GM18511 (cell line): ENCODE measurements at regions not wholly inside any gene's neighbourhood (a gene's known extent, or its start where the extent isn't known, plus 50 kb on each side); places are given as distances from the start of the nearest gene placed in this dataset.

ENCODE experiments used
- ATAC-seq: cut with Tn5 transposase; IDR thresholded peaks from one replicate; pipeline ENCODE4 v1.9.1; 2021; ENCODE audit warnings: mild to moderate bottlenecking, moderate library complexity; ENCODE audit not compliant: unreplicated experiment

DNA sequence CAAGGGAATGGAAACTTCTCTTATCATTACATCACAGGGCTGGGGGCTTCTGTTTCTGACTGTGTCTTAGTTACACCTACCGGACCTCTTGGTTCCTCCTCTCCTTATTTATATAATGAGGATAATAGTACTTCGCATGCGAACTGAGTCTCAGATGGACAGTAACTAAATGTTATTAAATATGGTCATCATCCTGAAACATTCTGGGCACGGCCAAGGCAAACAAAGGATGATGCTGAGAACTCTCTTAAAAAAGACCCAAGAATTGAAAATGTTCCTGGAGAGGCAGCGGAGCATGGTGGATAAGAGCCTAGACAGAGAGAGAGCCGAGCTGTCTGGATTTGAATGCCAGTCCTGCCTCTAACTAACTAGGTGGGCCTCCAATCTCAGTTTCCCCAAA lies 119.8 kb upstream of the SASH1 start:
- no peak for ATAC-seq

- ATAC-seq = no peak
Measured at GRCh38 chr6:148223424-148223842, 119.2 kb upstream of the SASH1 start.

- no peak for ATAC-seq
Measured at GRCh38 chr6:148225871-148226270, 116.8 kb upstream of the SASH1 start.

- ATAC-seq = no peak
Measured at GRCh38 chr6:148226284-148226683, 116.4 kb upstream of the SASH1 start.

DNA sequence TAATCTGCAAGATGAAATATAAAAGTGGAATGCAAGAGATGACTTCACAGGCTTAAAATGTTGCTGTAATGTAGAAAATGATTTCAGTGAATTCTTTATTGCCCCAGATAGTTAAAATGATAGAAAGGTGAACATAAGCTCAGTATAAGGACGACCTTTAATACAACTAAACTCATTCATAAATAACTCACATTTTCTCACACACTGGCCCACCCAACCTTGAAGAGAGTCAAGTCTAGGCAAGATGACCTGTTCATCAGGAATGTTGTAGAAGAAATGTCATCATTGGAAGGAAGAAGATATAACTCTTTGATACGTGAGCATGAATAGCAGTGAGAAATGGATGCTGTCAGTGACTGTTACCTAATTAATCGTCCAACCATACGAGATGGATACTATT lies 111.1 kb upstream of the SASH1 start:
- no peak for ATAC-seq

- ATAC-seq = no peak
Measured at GRCh38 chr6:148235446-148235845, 107.2 kb upstream of the SASH1 start.

- ATAC-seq = no peak
Measured at GRCh38 chr6:148238713-148239112, 103.9 kb upstream of the SASH1 start.

DNA sequence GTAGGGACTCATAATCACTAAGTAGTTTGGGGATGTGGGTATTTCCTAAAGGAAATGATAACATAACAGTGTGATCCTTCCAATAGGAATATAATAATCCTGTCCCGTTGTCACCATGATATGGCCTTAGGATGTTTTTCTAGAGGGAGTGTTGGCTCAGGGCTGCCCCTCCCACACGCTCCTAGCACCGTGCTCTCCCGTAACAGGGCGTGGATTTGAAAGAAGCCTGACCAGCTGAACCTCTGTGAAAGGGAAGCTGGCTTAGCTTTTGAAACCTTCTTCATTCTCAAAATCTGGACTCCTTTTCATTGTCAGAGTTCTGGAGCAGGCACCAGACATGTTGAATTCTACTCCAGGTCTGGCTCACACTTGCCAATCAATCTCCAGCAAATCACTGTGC lies 103.4 kb upstream of the SASH1 start:
- no peak for ATAC-seq

GRCh38 chr6:148239801-148240460 lies 102.7 kb upstream of the SASH1 start:
- ATAC-seq = no peak

GRCh38 chr6:148240461-148240840 lies 102.2 kb upstream of the SASH1 start:
- no peak for ATAC-seq

- no peak for ATAC-seq
Measured at GRCh38 chr6:148240861-148241477, 101.7 kb upstream of the SASH1 start.

GRCh38 chr6:148242180-148242579 lies 100.5 kb upstream of the SASH1 start:
- no peak for ATAC-seq

DNA sequence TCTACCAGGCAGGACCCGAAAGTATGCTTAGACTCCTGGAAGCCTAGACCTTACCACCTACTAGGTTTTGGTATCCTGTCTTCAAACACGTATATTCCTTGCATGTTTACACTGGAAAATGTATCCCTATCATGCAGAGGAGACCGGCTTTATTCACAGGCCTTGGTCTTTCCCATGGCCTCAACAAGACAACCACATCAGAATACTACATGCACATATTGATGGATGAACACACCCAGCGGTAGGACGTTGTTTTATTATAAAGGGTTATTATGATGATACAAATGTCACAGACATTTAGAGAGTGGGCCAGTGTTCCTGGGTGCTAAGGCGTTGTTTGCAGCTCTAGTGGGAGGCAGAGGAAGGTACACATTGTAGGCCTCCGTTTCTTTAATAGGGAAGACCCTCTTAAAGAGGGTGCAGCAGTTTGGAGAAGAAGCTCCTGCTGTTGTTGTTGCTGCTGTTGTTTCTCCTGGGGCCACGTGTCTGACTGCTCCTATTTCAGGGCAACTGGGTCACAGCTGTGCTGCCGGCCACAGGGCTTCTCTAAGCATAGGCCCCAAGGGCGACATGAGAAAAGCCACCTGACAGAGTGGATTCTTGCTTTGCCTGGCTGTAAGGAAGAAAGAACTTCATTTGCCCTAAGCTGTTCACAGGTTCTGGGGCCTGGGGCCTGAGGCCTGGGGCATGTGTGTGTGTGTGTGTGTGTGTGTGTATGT lies 98.3 kb upstream of the SASH1 start:
- no peak for ATAC-seq

DNA sequence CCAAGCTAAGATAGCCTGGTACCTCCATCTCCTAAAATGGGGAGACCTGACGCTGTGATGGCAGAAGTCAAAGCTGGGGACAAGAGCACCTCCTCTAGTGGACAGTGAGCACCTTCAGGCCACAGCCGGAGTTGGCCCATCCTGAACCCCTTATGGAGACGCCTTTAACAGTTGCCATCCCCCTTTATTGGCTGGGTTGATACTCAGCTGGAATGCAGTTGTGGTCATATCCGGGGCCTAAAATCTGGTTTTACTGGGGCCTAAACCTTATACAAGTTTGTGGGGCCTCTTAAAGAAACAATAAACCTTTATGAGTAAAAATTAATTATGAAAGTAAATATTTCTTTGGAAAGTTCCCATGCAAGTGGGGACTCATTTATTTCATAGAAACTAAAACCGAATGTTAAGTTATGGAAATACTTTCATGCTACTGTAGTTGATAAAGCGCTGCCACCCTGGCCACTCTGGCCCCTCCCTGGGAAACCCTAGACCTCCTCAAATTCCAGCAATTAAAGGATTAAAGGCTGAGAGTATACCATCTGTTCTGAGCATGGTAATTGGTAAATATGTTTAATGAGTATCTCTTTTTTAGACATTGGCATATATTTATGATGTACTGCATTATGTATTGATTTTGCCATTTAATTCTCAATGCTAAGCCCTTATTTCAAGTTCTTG lies 95.1 kb upstream of the SASH1 start:
- no peak for ATAC-seq

GRCh38 chr6:148249160-148249559 lies 93.5 kb upstream of the SASH1 start:
- ATAC-seq = no peak

DNA sequence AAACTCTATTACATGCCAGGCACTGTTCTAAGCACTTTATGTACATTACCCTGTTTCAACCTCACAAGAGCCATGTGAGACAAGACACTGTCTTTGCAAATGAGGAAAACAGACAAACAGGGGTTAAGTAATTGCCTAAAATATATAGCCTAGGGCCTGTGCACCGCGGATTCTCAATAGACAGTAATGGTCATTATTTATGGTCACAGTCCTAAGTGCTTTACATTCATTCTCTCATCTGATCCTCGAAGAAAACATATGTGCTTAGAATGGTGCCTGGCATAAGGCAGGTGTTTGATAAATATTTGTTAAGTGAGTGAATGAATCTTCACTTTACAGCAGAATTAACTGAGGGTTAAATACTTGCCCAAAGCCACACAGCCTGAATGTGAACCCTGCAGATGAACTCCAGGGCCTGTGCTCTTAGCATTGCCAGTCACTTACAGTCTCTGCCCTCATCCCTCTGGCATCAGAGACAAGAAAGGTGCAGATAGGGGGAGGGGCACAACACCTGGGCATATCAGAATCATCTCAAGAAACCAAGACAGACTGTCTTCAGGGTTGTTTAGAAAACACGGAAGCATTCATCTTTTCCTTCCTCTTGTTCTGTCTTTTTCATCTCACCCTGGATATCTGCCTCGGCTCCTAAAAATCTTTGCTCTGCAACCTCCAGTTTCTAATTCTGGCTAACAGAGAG lies 92.8 kb upstream of the SASH1 start:
- no peak for ATAC-seq

- ATAC-seq = no peak
Measured at GRCh38 chr6:148250975-148251685, 91.5 kb upstream of the SASH1 start.

DNA sequence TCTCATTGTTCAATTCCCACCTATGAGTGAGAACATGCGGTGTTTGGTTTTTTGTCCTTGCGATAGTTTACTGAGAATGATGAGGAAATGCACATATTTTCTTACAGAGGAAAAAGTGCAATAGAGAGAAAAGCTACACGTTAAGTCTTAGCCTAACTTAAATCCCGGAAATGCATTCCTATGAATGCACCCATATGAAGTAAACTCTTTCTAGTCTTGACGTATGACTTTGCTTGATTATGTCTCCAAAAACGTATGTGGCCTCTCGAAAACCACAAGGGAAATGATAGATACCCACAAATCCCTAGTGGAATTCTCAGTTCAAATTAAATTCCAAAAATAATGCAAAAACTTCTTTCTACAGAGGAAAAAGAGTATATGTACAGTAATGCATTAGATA lies 90.7 kb upstream of the SASH1 start:
- ATAC-seq = no peak

GRCh38 chr6:148257810-148258209 lies 84.8 kb upstream of the SASH1 start:
- ATAC-seq = no peak

DNA sequence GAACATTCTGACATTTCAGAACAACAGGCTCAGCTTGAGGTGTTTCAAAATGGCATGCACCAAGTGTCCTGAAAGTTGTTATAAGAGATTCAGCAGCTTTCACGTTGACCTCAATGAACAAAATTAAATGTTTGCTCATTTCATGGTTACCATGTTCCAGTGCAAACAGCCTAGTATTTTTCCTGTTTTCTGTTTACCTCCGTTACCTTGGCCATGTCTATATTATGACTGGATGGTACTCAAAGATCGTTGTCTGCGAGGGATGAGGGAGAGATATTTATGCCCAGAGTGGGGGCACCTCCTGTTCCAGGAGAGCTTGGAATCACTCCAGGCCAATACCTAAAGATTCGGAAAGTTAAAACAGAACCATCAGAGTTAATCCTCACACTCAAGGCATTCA lies 83.8 kb upstream of the SASH1 start:
- no peak for ATAC-seq

- no peak for ATAC-seq
Measured at GRCh38 chr6:148261470-148261869, 81.2 kb upstream of the SASH1 start.
